Peyer's patch (tissue), 4 donors: ENCODE measurements at regions not wholly inside any gene's neighbourhood (a gene's known extent, or its start where the extent isn't known, plus 50 kb on each side); places are given as distances from the start of the nearest gene placed in this dataset.
A peak's percentile ranks its signal among the peaks of the same experiment; 100 is the strongest.

Experiments
- DNase-seq, 3 donors: peaks; one replicate each; pipeline ENCODE4 v3.0.0-alpha.2; 2017 to 2019
- H3K27ac ChIP-seq, 4 donors: fragments of 200-600 bp; sonication (generic); one replicate each; pipeline ENCODE4 v1.5.1; 2016 to 2019
- H3K27me3 ChIP-seq, 2 donors: fragments of 200-600 bp; sonication (generic); one replicate each; pipeline ENCODE4 v1.5.1; 2019
- H3K36me3 ChIP-seq, 3 donors: fragments of 200-600 bp; sonication (generic); one replicate each; pipeline ENCODE4 v1.5.1; 2016 to 2019
- H3K4me1 ChIP-seq, 4 donors: fragments of 200-600 bp; sonication (generic); one replicate each; pipeline ENCODE4 v1.5.1; 2016 to 2019
- H3K4me3 ChIP-seq, 4 donors: fragments of 200-600 bp; sonication (generic); 1 replicate in 3 of 4; 2 replicates in 1 of 4; pipeline ENCODE4 v1.5.1; 2016 to 2019; ENCODE audit warnings: mild to moderate bottlenecking in 1 of 4
- H3K9me3 ChIP-seq, 4 donors: fragments of 200-600 bp; sonication (generic); one replicate each; pipeline ENCODE4 v1.5.1; 2016 to 2019; ENCODE audit warnings: mild to moderate bottlenecking in 1 of 4
- POLR2A ChIP-seq, 2 donors: fragments of 450-650 bp; IDR thresholded peaks; one replicate each; pipeline ENCODE4 v1.5.1; 2017; ENCODE audit warnings: antibody characterized with exemption in 2 of 2, mild to moderate bottlenecking in 2 of 2, moderate library complexity in 2 of 2
- TF ChIP-seq, protein P1 (sequence below), 6 experiments: fragments of 450-650 bp in 4 of 6; fragments of 200-600 bp in 2 of 6; sonication (generic) in 1 of 6; IDR thresholded peaks; one replicate each; pipeline ENCODE4 v1.5.1; 2017 to 2019; ENCODE audit warnings: antibody characterized with exemption in 6 of 6, mild to moderate bottlenecking in 3 of 6, moderate library complexity in 1 of 6

DNA sequence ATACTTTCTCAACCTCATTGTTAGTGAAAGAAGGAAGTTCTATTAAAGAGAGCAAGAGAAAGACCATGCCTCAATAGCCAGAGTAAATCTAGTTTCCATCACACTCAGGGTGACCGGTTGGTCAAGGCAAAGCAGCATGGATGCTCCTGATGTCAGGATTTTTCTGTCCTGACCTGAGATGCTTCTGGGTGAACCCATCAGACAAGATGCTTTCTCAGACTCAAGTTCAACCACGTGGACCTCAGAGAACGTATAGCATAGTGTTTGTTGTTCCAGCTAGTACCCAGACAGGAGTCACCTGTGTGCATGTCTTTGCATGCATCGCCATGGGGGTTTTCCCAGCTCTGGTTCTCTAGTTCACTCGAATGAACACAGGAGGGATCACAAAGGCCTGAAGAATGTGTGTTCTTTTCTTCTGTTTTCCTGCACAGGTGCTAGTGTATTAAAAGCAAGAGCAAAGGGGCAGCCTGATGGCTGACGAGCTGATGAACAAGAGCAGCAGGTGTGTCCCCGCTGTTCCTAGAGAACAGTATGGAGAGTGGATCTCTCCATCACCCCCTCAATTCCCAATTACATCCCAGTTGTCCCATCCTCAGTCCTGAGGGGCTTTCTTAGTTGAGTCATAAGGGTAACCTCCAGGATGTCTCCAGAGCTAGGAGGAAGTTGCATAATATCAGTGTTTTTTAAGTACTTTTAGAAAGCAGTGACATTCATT is 110.5 kb upstream of the ENPP6 start:
- Histone ChIP-seq H3K27ac (peak overlapping the region in 2 of 4 donors; percentile 35 to 67), H3K36me3 (no peaks in the 10 kb centered on the region), H3K4me3 (no peak overlapping the region), H3K4me1 (peaks cover 0 to 14% (median 0%) of the 10 kb centered on the region in 4 donors), H3K9me3 (no peaks in the 10 kb centered on the region), H3K27me3 (no peaks in the 10 kb centered on the region)
- peak in 2 of 3 donors; percentile 68 to 78 for DNase-seq
- TF ChIP-seq POLR2A (IDR thresholded peaks at IDR 0.05), result no peak
- TF ChIP-seq, protein P1, sequence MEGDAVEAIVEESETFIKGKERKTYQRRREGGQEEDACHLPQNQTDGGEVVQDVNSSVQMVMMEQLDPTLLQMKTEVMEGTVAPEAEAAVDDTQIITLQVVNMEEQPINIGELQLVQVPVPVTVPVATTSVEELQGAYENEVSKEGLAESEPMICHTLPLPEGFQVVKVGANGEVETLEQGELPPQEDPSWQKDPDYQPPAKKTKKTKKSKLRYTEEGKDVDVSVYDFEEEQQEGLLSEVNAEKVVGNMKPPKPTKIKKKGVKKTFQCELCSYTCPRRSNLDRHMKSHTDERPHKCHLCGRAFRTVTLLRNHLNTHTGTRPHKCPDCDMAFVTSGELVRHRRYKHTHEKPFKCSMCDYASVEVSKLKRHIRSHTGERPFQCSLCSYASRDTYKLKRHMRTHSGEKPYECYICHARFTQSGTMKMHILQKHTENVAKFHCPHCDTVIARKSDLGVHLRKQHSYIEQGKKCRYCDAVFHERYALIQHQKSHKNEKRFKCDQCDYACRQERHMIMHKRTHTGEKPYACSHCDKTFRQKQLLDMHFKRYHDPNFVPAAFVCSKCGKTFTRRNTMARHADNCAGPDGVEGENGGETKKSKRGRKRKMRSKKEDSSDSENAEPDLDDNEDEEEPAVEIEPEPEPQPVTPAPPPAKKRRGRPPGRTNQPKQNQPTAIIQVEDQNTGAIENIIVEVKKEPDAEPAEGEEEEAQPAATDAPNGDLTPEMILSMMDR (IDR thresholded peaks at IDR 0.05), result no peak

DNA sequence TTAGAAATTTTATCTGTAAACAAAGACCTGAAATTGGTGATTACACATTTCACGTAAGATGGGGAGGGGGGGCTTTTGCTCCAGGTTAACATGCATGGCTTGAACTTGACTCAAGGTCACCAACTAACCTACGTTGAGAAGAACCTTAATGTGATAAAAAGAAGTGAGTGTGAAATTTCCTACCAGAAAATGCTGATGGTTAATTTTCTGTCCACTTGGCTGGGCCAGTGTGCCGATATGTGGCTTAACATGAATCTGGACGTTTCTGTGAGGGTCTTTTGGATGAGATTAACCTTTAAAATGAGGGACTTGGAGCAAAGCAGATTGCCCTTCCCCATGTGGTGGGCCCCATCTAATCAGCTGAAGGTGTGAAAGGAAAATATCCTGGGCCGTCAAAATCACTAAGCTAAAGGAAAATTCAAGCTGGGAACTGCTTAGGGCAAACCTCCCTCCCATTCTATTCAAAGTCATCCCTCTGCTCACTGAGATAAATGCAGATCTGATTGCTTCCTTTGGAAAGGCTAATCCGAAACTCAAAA is 107.3 kb upstream of the ENPP6 start:
- Histone ChIP-seq H3K4me1 (peaks cover 0 to 5% (median 0%) of the 10 kb centered on the region in 4 donors), H3K27me3 (no peaks in the 10 kb centered on the region), H3K27ac (no peak overlapping the region), H3K9me3 (no peaks in the 10 kb centered on the region), H3K4me3 (no peak overlapping the region), H3K36me3 (no peaks in the 10 kb centered on the region)
- DNase-seq, result no peak
- TF ChIP-seq, protein P1 (IDR thresholded peaks at IDR 0.05), result no peak
- TF ChIP-seq POLR2A (IDR thresholded peaks at IDR 0.05), result no peak

DNA sequence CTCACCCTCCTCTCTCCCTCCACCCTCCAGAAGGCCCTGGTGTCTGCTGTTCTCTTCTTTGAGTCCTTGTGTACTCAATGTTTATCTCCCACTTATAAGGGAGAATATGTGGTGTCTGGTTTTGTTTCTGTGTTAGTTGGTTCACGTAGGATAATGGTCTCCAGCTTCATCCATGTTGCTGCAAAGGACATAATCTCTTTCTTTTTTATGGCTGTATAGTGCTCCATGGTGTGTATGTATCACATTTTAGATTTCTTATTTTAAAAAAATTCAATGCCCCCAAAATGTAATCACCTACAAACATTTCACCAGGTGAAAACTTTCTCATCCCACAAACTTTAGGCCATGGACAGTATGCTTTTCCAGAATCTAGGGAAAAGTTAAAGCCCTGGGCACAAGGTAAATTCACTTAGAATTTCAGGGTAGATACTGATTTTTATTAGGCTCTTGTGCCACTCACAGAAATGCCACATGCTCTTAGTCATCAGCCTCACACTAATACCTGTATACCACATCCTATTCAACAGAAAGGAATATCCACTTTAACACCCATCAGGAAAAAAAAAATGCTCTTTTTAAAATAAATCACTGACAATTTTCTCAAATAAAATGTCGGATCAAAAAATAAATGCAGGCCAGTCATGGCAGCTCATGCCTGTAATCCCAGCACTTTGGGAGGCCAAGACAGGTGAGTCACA is 104.8 kb upstream of the ENPP6 start:
- Histone ChIP-seq H3K27ac (no peak overlapping the region), H3K9me3 (no peaks in the 10 kb centered on the region), H3K4me1 (no peaks in the 10 kb centered on the region), H3K27me3 (no peaks in the 10 kb centered on the region), H3K4me3 (no peak overlapping the region), H3K36me3 (no peaks in the 10 kb centered on the region)
- DNase-seq, result no peak
- TF ChIP-seq, protein P1 (IDR thresholded peaks at IDR 0.05), result no peak
- TF ChIP-seq POLR2A (IDR thresholded peaks at IDR 0.05), result no peak

DNA sequence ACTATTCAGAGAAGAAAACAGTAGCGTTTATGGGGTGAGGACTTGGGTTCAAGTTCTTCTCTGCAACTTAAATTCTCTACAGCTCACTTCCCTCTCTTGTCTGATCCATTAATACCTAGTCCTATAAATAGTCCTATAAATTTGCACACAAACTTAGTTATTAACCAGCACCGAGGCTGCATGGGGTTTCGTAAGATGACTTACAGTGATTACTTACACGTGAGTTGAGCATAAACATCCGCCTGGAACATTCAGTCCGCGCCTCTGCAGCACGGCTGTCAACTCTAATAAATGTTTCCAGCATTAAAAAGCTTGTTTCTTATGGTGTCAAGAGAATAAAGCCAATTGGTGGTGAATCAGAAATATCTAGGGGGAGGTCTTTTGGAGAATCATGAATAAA is 103.0 kb upstream of the ENPP6 start:
- TF ChIP-seq, protein P1 (IDR thresholded peaks at IDR 0.05), result no peak
- no peak for TF ChIP-seq POLR2A (IDR thresholded peaks at IDR 0.05)
- Histone ChIP-seq H3K4me3 (no peak overlapping the region), H3K9me3 (no peaks in the 10 kb centered on the region), H3K27me3 (no peaks in the 10 kb centered on the region), H3K4me1 (no peaks in the 10 kb centered on the region), H3K27ac (no peak overlapping the region), H3K36me3 (no peaks in the 10 kb centered on the region)
- no peak for DNase-seq

DNA sequence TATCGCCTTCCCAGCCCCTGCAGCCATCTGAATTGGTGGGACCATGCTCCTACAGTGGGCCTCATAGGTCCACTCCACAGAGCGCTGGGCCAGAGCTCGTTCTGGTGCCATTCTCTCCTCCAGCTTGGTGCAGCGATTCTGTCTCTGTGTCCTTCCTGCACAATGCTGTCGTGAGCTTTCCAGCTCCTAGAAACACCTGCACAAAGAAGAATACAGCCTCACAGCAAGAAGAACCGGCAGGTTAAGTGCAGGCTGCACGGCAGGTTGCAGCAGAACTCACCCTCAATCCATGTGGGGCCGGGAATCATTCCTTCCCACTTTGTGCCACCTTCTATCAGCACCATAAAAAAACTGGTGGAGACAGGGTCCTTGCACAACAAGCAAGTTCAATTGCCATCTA is 101.2 kb upstream of the ENPP6 start:
- peak overlapping the region in 1 of 4 donors; percentile 3 for H3K27ac ChIP-seq
- no peaks in the 10 kb centered on the region for H3K27me3 ChIP-seq
- H3K4me3 ChIP-seq, result no peak overlapping the region

More for the DNA sequence above, 101.2 kb upstream of the ENPP6 start:
- no peaks in the 10 kb centered on the region for H3K9me3 ChIP-seq
- no peaks in the 10 kb centered on the region for H3K36me3 ChIP-seq
- peaks cover 0 to 7% (median 0%) of the 10 kb centered on the region in 4 donors for H3K4me1 ChIP-seq
- DNase-seq, result no peak
- TF ChIP-seq, protein P1 (IDR thresholded peaks at IDR 0.05), result no peak
- no peak for TF ChIP-seq POLR2A (IDR thresholded peaks at IDR 0.05)
